HepG2 (cell line): ENCODE measurements at regions not wholly inside any gene's neighbourhood (a gene's known extent, or its start where the extent isn't known, plus 50 kb on each side); places are given as distances from the start of the nearest gene placed in this dataset.

Experiments
- ELF1 ChIP-seq: sonication (generic); formaldehyde crosslinking; IDR thresholded peaks from 2 replicates; pipeline ENCODE4 v1.4.0; 2020; ENCODE audit warnings: missing genetic modification reagents
- ETV6 ChIP-seq: sonication (generic); formaldehyde crosslinking; conservative IDR thresholded peaks from 2 replicates; pipeline ENCODE4 v1.4.0; 2020; ENCODE audit warnings: missing genetic modification reagents
- SKI ChIP-seq: fragments of 450-650 bp; IDR thresholded peaks from one replicate; pipeline ENCODE4 v1.6.1; 2018; ENCODE audit warnings: mild to moderate bottlenecking; ENCODE audit not compliant: partially characterized antibody
- STAG1 ChIP-seq: sonication (generic); formaldehyde crosslinking; IDR thresholded peaks from 2 replicates; pipeline ENCODE4 v1.4.0; 2020; ENCODE audit warnings: missing genetic modification reagents
- ZNF670 ChIP-seq: sonication (generic); formaldehyde crosslinking; IDR thresholded peaks from 2 replicates; pipeline ENCODE4 v1.8.0; 2022; ENCODE audit warnings: mild to moderate bottlenecking, missing genetic modification reagents, borderline replicate concordance
- ZNF672 ChIP-seq: sonication (generic); formaldehyde crosslinking; IDR thresholded peaks from 2 replicates; pipeline ENCODE4 v1.8.1; 2022; ENCODE audit warnings: missing genetic modification reagents
- TF ChIP-seq, protein P1 (sequence below): sonication (generic); formaldehyde crosslinking; IDR thresholded peaks from 2 replicates; pipeline ENCODE4 v1.5.0; 2020; ENCODE audit warnings: mild to moderate bottlenecking, missing genetic modification reagents, borderline replicate concordance
- TF ChIP-seq, protein P2 (sequence below): sonication (generic); formaldehyde crosslinking; IDR thresholded peaks from 2 replicates; pipeline ENCODE4 v1.5.0; 2020; ENCODE audit warnings: missing genetic modification reagents, mild to moderate bottlenecking, borderline replicate concordance
- TF ChIP-seq, protein P3 (sequence below): sonication (generic); formaldehyde crosslinking; IDR thresholded peaks from 2 replicates; pipeline ENCODE4 v1.4.0; 2020; ENCODE audit warnings: missing genetic modification reagents, borderline replicate concordance
- TF ChIP-seq, protein P4 (sequence below): sonication (generic); formaldehyde crosslinking; IDR thresholded peaks from 2 replicates; pipeline ENCODE4 v1.4.0; 2020; ENCODE audit warnings: mild to moderate bottlenecking, low read depth, missing genetic modification reagents
- TF ChIP-seq, protein P5 (sequence below), 2 experiments: sonication (generic) in 1 of 2; formaldehyde crosslinking in 1 of 2; IDR thresholded peaks; 2 replicates each; pipeline versions ENCODE4 v1.5.1 to v1.6.1; 2011 to 2020; ENCODE audit warnings: borderline replicate concordance in 1 of 2, low read depth in 1 of 2, low read length in 1 of 2, mild to moderate bottlenecking in 1 of 2, missing genetic modification reagents in 1 of 2, moderate library complexity in 1 of 2

DNA sequence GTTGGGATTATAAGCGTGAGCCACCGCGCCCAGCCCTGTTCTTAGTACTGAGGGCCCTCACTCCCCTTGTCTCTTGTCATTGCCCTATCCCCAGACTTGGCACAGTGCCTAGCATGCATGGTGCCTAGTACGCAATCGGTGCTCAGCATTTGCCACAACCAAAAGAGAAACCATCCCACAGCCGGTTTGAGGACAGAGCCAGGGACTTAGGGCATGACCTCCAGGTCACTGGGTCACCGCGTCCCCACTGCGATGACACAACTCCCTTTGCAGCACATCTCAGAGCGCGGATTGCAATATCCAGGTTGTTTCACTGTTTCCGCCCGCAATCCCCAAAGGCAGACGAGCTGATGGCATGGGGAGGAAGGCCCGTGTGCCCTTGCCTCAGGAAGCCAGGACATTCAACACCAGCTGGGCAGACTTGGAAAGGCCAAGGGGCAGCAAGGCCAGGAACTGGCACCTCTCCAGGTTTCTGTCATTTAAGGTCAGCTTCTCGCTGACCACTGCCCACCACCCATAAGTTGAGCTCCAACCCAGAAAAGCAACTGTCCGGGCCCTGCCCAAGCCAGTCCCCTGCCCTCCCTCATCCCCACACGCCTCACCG, 274.5 kb downstream of the MRTFB start (continued):
- TF ChIP-seq, protein P1, sequence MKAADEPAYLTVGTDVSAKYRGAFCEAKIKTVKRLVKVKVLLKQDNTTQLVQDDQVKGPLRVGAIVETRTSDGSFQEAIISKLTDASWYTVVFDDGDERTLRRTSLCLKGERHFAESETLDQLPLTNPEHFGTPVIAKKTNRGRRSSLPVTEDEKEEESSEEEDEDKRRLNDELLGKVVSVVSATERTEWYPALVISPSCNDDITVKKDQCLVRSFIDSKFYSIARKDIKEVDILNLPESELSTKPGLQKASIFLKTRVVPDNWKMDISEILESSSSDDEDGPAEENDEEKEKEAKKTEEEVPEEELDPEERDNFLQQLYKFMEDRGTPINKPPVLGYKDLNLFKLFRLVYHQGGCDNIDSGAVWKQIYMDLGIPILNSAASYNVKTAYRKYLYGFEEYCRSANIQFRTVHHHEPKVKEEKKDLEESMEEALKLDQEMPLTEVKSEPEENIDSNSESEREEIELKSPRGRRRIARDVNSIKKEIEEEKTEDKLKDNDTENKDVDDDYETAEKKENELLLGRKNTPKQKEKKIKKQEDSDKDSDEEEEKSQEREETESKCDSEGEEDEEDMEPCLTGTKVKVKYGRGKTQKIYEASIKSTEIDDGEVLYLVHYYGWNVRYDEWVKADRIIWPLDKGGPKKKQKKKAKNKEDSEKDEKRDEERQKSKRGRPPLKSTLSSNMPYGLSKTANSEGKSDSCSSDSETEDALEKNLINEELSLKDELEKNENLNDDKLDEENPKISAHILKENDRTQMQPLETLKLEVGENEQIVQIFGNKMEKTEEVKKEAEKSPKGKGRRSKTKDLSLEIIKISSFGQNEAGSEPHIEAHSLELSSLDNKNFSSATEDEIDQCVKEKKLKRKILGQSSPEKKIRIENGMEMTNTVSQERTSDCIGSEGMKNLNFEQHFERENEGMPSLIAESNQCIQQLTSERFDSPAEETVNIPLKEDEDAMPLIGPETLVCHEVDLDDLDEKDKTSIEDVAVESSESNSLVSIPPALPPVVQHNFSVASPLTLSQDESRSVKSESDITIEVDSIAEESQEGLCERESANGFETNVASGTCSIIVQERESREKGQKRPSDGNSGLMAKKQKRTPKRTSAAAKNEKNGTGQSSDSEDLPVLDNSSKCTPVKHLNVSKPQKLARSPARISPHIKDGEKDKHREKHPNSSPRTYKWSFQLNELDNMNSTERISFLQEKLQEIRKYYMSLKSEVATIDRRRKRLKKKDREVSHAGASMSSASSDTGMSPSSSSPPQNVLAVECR: no peak
- TF ChIP-seq ZNF670 (CRISPR knock-in tag) (no peak), STAG1 (CRISPR knock-in tag) (no peak), ELF1 (CRISPR knock-in tag) (no peak), SKI (peak; percentile 88), ETV6 (CRISPR knock-in tag) (no peak), ZNF672 (CRISPR knock-in tag) (0 out of 2 replicates have a peak, but pooled peaks have one; percentile 49)
- TF ChIP-seq, protein P2, sequence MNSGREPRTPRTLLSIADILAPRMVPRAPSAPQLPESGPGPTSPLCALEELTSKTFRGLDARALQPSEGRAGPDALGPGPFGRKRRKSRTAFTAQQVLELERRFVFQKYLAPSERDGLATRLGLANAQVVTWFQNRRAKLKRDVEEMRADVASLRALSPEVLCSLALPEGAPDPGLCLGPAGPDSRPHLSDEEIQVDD (CRISPR knock-in tag): 0 out of 2 replicates have a peak, but pooled peaks have one; percentile 80
- TF ChIP-seq, protein P3, sequence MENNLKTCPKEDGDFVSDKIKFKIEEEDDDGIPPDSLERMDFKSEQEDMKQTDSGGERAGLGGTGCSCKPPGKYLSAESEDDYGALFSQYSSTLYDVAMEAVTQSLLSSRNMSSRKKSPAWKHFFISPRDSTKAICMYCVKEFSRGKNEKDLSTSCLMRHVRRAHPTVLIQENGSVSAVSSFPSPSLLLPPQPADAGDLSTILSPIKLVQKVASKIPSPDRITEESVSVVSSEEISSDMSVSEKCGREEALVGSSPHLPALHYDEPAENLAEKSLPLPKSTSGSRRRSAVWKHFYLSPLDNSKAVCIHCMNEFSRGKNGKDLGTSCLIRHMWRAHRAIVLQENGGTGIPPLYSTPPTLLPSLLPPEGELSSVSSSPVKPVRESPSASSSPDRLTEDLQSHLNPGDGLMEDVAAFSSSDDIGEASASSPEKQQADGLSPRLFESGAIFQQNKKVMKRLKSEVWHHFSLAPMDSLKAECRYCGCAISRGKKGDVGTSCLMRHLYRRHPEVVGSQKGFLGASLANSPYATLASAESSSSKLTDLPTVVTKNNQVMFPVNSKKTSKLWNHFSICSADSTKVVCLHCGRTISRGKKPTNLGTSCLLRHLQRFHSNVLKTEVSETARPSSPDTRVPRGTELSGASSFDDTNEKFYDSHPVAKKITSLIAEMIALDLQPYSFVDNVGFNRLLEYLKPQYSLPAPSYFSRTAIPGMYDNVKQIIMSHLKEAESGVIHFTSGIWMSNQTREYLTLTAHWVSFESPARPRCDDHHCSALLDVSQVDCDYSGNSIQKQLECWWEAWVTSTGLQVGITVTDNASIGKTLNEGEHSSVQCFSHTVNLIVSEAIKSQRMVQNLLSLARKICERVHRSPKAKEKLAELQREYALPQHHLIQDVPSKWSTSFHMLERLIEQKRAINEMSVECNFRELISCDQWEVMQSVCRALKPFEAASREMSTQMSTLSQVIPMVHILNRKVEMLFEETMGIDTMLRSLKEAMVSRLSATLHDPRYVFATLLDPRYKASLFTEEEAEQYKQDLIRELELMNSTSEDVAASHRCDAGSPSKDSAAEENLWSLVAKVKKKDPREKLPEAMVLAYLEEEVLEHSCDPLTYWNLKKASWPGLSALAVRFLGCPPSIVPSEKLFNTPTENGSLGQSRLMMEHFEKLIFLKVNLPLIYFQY (CRISPR knock-in tag): no peak
- TF ChIP-seq, protein P4, sequence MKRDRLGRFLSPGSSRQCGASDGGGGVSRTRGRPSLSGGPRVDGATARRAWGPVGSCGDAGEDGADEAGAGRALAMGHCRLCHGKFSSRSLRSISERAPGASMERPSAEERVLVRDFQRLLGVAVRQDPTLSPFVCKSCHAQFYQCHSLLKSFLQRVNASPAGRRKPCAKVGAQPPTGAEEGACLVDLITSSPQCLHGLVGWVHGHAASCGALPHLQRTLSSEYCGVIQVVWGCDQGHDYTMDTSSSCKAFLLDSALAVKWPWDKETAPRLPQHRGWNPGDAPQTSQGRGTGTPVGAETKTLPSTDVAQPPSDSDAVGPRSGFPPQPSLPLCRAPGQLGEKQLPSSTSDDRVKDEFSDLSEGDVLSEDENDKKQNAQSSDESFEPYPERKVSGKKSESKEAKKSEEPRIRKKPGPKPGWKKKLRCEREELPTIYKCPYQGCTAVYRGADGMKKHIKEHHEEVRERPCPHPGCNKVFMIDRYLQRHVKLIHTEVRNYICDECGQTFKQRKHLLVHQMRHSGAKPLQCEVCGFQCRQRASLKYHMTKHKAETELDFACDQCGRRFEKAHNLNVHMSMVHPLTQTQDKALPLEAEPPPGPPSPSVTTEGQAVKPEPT (CRISPR knock-in tag): 0 out of 2 replicates have a peak, but pooled peaks have one; percentile 44
- TF ChIP-seq, protein P5, sequence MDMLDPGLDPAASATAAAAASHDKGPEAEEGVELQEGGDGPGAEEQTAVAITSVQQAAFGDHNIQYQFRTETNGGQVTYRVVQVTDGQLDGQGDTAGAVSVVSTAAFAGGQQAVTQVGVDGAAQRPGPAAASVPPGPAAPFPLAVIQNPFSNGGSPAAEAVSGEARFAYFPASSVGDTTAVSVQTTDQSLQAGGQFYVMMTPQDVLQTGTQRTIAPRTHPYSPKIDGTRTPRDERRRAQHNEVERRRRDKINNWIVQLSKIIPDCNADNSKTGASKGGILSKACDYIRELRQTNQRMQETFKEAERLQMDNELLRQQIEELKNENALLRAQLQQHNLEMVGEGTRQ (IDR thresholded peaks at IDR 0.05; ENCODE audit: low read depth, low read length): no peak
- TF ChIP-seq, protein P5 (CRISPR knock-in tag; IDR thresholded peaks at IDR 0.05; ENCODE audit: borderline replicate concordance): no peak
